HG02885 (cell line): ENCODE measurements at regions not wholly inside any gene's neighbourhood (a gene's known extent, or its start where the extent isn't known, plus 50 kb on each side); places are given as distances from the start of the nearest gene placed in this dataset.
"Not testable (repeated sequence)": the region's sequence is repeated elsewhere in the genome, so short reads cannot be mapped to it uniquely, and the experiment has no call there.

Experiments used
- ATAC-seq: cut with Tn5 transposase; IDR thresholded peaks from one replicate; pipeline ENCODE4 v1.9.1; 2021; ENCODE audit warnings: mild to moderate bottlenecking; ENCODE audit not compliant: unreplicated experiment, poor library complexity

DNA sequence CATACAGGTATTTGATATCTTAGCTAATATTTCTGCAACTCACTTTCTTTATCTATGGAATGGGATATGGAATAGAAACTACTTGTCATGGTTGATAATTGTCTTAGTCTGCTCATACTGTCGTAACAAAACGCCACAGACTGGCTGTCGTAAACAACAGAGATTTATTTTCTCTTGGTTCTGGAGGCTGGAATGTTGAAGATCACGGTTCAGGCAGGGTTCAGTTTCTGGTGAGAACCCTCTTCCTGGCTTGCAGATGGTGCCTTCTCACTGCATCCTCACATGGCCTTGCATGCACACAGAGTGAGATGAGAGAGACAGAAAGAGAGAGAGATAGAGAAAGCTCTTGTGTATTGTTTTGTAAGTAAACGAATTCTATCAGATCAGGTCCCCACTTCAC lies 332.7 kb upstream of the MAGI2 start:
- ATAC-seq, result no peak

DNA sequence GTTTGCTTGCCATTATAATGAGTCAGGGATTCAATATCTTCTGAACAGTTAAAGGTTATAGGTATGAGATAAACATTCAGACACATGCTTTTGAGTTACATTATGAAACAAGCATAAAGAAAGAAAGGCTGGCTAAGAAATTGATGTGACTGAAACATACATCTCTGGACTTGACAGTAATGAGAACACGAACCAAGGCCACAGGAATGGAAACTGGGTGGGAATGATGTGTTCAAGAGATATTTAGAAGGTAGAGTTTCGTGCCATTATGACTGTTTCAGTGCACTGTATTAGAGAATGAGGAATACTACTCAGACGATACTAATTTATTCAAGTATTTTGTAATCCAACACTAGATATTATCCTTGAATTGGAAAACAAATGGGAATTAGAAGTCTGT lies 332.1 kb upstream of the MAGI2 start:
- no peak for ATAC-seq

DNA sequence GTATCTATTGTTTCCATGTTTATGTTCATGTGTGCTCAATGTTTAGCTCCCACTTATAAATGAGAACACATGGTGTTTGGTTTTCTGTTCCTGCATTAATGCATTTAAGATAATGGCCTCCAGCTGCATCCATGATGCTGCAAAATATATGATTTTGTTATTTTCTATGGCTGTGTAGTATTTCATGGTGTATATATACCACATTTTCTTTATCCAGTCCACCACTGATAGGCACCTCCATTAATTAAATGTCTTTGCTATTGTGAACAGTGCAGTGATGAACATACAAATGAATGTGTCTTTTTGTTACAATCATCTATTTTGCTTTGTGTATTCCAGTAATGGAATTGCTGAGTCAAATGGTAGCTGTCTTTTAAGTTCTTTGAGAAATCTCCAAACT lies 329.4 kb upstream of the MAGI2 start:
- ATAC-seq, result no peak

DNA sequence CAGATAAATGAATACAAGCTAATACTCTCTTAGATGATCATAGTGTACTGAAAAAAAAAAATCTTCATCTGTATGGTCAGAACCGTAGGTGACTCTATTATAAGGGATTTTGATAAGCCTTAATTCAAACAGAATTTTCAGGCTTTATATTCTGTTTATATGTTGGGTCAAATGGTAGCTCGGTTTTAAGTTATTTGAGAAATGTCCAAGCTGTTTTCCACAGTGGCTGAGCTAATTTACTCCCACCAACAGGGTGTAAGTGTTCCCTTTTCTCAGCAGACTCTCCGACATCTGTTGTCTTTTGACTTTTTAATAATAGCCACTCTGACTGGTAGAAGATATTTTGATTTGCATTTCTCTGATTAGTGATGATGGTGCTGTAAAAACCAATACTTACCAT lies 328.8 kb upstream of the MAGI2 start:
- no peak for ATAC-seq

DNA sequence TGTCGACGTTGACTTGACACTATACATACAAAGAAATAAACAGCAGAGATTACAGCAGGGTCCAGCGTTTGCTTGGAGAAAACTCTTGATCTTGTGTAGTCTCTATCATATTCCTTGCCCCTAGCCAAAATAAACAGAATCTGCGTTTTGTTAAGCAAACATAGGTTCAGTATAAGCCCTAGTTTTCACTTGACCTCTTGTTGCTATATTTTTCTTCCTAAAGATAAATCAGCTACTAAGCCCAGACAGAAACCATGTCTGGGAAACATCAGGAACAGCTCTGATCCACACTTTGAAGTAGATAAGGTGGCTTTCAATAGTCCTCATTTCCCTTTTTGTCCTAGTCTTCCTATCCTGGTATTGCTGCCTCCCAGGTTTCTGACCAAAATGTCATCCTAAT lies 328.2 kb upstream of the MAGI2 start:
- no peak for ATAC-seq

- no peak for ATAC-seq
These were observed 325.6 kb upstream of the MAGI2 start for GRCh38 chr7:79778786-79779770.

GRCh38 chr7:79775911-79776310 lies 322.4 kb upstream of the MAGI2 start:
- no peak for ATAC-seq

- no peak for ATAC-seq
These were observed 320.7 kb upstream of the MAGI2 start for GRCh38 chr7:79774150-79774549.

GRCh38 chr7:79770970-79771369 lies 317.5 kb upstream of the MAGI2 start:
- no peak for ATAC-seq

- no peak for ATAC-seq
These were observed 316.6 kb upstream of the MAGI2 start for GRCh38 chr7:79770063-79770462.

- ATAC-seq, result not testable (repeated sequence)
These were observed 314.6 kb upstream of the MAGI2 start for GRCh38 chr7:79767876-79768560.

- ATAC-seq, result not testable (repeated sequence)
These were observed 313.7 kb upstream of the MAGI2 start for GRCh38 chr7:79767192-79767591.

DNA sequence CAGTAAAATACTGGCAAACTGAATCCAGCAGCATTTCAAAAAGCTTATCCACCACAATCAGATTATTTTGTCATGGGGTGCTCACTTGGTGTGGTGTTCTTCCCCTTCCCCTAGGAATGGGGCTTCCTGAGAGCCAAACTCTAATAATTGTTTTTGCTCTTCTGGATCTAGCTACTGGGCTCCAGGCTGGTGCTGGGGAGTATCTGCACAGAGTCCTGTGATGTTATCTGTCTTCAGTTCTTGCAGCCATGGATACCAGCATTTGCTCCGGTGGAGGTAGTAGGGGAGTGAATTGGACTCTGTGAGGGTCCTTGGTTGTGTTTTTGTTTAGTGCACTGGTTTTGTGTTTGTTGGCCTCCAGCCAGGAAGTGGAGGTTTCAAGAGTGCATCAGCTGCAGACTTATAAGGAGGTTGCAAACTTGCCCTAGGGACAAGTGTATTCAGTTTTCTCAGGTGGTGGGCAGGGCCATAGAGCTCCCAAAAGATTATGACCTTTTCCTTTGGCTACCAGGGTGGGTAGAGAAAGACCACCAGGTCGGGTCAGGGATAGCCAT lies 308.5 kb upstream of the MAGI2 start:
- no peak for ATAC-seq

DNA sequence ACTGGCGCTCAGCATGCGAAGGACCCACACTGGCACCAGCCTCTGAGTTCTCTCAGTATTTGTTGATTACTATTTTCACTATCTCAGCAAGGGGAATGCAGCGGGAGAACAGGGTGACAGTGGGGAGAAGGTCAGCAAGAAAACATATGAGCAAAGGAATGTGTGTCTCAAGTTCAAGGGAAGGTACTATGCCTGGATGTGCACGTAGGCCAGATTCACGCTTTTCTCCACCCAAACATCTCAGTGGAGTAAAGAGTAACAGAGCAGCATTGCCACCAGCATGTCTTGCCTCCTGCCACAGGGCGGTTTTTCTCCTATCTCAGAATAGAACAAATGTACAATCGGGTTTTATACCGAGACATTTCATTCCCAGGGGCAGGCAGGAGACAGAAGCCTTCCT lies 297.5 kb upstream of the MAGI2 start:
- not testable (repeated sequence) for ATAC-seq

GRCh38 chr7:79749856-79750255 lies 296.4 kb upstream of the MAGI2 start:
- ATAC-seq, result no peak

DNA sequence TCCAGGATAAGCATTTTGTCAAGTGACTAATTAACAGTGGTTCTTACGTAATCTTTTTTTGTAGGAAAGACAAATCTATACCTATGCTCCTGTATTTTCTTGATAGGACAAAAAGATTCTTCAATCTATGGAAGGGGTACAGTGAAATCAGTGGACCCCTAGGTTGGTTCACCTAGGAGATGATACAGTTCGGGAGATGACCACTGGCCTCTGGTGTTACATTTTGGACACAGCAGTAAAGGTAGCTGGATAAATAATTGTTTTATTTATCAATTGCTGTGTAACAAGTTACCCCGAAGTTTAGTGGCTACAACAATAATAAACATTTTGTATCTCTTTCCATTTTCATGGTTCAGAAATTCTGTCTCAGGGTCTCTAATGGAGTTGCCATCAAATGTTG lies 288.2 kb upstream of the MAGI2 start:
- no peak for ATAC-seq

- ATAC-seq, result no peak
These were observed 286.6 kb upstream of the MAGI2 start for GRCh38 chr7:79740076-79740475.

- ATAC-seq, result not testable (repeated sequence)
These were observed 285.7 kb upstream of the MAGI2 start for GRCh38 chr7:79739036-79739709.

GRCh38 chr7:79736418-79736817 lies 283.0 kb upstream of the MAGI2 start:
- ATAC-seq, result no peak

DNA sequence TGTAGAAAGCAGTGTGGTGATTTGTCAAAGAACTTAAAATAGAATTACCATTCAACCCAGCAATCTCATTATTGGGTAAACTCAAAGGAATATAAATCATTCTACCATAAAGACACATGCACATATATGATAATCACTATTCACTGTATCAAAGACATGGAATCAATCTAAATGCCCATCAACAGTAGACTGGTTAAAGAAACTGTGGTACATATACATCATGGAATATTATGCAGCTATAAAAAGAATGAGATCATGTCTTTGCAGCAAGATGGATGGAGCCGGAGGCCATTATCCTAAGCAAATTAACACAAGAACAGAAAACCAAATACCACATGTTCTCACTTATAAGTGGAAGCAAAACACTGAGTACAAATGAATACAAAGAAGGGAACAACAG lies 281.5 kb upstream of the MAGI2 start:
- no peak for ATAC-seq

DNA sequence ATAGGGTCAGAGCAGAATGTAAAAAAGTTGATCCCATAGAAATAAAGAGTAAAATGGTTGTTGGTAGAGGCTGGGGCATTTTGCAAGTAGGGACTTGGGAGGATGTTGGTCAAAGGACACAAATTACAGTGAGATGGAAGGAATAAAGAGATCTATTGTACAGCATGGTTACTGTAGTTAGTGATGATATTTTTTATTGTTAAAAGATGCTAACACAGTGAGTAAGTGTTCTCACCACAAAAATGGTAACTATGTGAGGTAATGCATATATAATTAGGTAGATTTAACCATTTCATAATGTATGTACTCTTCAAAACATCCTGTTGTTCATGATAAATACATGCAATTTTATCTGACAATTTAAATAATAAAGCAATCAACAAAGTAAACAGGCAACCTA lies 280.7 kb upstream of the MAGI2 start:
- ATAC-seq, result no peak
